HG03066 (cell line): ENCODE measurements at regions not wholly inside any gene's neighbourhood (a gene's known extent, or its start where the extent isn't known, plus 50 kb on each side); places are given as distances from the start of the nearest gene placed in this dataset.
"Not testable (repeated sequence)": the region's sequence is repeated elsewhere in the genome, so short reads cannot be mapped to it uniquely, and the experiment has no call there.

Experiments
- ATAC-seq: cut with Tn5 transposase; IDR thresholded peaks from one replicate; pipeline ENCODE4 v1.9.1; 2021; ENCODE audit warnings: low read depth; ENCODE audit not compliant: unreplicated experiment

DNA sequence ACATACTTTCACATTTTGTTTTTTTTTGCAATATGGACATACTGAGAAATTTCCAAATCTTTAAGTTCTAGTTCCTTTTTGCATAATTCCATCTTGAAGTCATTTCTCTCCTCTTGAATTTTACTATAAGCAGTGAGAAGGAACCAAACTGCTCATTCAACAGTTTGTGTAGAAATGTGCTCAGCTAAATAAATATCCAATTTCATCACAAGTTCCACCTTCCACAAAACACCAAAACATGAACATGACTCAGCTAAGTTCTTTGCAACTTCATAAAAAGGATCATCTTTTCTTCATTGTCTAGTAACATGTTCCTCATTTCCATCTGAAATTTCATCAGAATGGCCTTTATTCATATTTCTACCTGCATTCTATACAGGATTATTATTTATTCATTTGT, 77.3 kb upstream of the FGF13 start:
- no peak for ATAC-seq

GRCh38 chrX:138778576-138778909, 67.0 kb upstream of the FGF13 start:
- ATAC-seq = not testable (repeated sequence)

DNA sequence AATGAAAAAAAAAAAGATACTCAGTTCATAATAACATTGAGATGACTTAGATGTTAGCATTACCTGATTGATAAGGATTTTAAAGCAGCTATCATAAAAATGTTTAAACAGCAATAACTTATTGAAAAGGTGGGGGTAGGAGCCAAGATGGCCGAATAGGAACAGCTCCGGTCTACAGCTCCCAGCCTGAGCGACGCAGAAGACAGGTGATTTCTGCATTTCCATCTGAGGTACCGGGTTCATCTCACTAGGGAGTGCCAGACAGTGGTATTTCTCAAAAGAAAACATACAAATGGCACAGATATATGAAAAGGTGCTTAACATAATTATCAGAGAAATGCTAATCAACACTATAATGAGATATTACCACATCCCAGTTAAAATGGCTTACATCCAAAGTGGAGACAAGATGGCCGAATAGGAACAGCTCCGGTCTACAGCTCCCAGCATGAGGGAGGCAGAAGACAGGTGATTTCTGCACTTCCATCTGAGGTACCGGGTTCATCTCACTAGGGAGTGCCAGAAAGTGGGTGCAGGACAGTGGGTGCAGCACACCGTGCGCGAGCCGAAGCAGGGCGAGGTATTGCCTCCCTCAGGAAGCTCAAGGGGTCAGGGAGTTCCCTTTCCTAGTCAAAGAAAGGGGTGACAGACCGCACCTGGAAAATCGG, 66.5 kb upstream of the FGF13 start:
- not testable (repeated sequence) for ATAC-seq

GRCh38 chrX:138777230-138777629, 65.7 kb upstream of the FGF13 start:
- no peak for ATAC-seq

GRCh38 chrX:138775517-138775916, 64.0 kb upstream of the FGF13 start:
- ATAC-seq = no peak

- no peak for ATAC-seq
Measured at GRCh38 chrX:138771047-138771446, 59.5 kb upstream of the FGF13 start.

GRCh38 chrX:138769918-138770317, 58.4 kb upstream of the FGF13 start:
- no peak for ATAC-seq

- ATAC-seq = no peak
Measured at GRCh38 chrX:138765051-138765450, 53.5 kb upstream of the FGF13 start.

- no peak for ATAC-seq
Measured at GRCh38 chrX:138763761-138764160, 52.2 kb upstream of the FGF13 start.

DNA sequence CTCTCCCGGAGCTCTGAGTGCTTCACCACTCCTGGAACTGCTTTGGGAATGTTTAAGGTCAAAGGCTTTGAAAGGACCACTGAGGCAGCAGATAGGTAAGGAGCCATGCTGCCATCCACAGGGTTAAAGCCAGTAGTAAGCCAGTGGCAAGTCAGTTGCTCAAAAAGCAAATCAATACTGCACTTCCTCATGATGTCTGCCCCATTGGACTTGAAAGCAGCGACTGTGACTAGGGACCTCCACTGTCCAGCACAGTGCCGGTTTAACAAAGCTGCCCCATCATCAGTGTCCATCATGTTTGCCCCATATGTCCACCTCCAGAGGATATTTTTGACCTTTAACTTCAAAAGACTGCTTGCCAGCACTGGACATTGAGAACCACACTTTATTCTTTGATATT, 49.9 kb upstream of the FGF13 start:
- no peak for ATAC-seq
